OCI-LY1 (cell line): ENCODE measurements at regions not wholly inside any gene's neighbourhood (a gene's known extent, or its start where the extent isn't known, plus 50 kb on each side); places are given as distances from the start of the nearest gene placed in this dataset.

ENCODE experiments used
- CTCF ChIP-seq: fragments of 200-600 bp; sonication (generic), shearing (Covaris generic); IDR thresholded peaks from 2 replicates; pipeline ENCODE4 v1.5.1; 2017; ENCODE audit warnings: mild to moderate bottlenecking, antibody characterized with exemption, low read length, moderate library complexity, mixed read lengths
- EZH2 ChIP-seq: fragments of 200-600 bp; sonication (generic), shearing (Covaris generic); IDR thresholded peaks from 2 replicates; pipeline ENCODE4 v1.8.0; 2017; ENCODE audit warnings: borderline replicate concordance, mixed run types, mild to moderate bottlenecking, antibody characterized with exemption, low read length, moderate library complexity, mixed read lengths

- no peak for TF ChIP-seq CTCF
- TF ChIP-seq EZH2 = no peak
Observed at GRCh38 chr10:4512196-4512595, 313.8 kb upstream of the AKR1E2 start.
